Keratinocyte (primary cell): ENCODE measurements at regions not wholly inside any gene's neighbourhood (a gene's known extent, or its start where the extent isn't known, plus 50 kb on each side); places are given as distances from the start of the nearest gene placed in this dataset.

Experiments
- EZH2 ChIP-seq: IDR thresholded peaks from one replicate; pipeline ENCODE4 v1.6.1; 2012; ENCODE audit warnings: inconsistent platforms, mild to moderate bottlenecking, low read length, moderate library complexity
- TF ChIP-seq, protein P1 (sequence below), 3 experiments: IDR thresholded peaks in 1 of 3; conservative IDR thresholded peaks in 1 of 3; optimal IDR thresholded peaks in 1 of 3; 2 replicates in 2 of 3; 3 replicates in 1 of 3; pipeline versions ENCODE3 to v1.5.1; 2011; ENCODE audit warnings: low read length in 3 of 3, mild to moderate bottlenecking in 3 of 3, moderate library complexity in 2 of 3, control low read depth in 1 of 3, inconsistent platforms in 1 of 3; ENCODE audit not compliant: insufficient read depth in 2 of 3; ENCODE audit errors: extremely low read depth in 1 of 3

DNA sequence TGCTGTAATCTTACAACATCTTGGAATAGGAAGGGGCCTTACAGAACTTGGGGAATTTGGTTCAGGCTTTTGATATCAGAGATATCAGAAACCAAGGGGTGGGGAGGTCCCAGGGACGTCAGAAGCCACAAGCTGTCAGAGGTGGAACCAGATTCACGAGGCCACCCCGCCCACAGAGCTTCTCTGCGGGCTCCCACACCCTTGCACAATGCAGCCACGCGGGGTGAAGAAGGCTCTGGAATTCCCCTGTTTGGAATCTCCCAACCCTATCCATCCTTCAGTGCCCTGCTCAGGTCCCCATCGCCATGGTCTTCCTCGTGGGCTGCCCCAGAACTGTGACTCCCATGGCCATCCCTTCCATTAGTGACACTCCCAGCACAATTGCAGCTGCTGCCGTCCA lies 247.1 kb upstream of the SHH start:
- TF ChIP-seq, protein P1, sequence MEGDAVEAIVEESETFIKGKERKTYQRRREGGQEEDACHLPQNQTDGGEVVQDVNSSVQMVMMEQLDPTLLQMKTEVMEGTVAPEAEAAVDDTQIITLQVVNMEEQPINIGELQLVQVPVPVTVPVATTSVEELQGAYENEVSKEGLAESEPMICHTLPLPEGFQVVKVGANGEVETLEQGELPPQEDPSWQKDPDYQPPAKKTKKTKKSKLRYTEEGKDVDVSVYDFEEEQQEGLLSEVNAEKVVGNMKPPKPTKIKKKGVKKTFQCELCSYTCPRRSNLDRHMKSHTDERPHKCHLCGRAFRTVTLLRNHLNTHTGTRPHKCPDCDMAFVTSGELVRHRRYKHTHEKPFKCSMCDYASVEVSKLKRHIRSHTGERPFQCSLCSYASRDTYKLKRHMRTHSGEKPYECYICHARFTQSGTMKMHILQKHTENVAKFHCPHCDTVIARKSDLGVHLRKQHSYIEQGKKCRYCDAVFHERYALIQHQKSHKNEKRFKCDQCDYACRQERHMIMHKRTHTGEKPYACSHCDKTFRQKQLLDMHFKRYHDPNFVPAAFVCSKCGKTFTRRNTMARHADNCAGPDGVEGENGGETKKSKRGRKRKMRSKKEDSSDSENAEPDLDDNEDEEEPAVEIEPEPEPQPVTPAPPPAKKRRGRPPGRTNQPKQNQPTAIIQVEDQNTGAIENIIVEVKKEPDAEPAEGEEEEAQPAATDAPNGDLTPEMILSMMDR (optimal IDR thresholded peaks at IDR 0.05 in 1 of 3, IDR thresholded peaks at IDR 0.05 in 1 of 3, conservative IDR thresholded peaks at IDR 0.05 in 1 of 3; ENCODE audit: extremely low read depth in 1 of 3, insufficient read depth in 2 of 3, low read length in 3 of 3), result no peak
- TF ChIP-seq EZH2, result no peak
